PC-9 (cell line): ENCODE measurements at regions not wholly inside any gene's neighbourhood (a gene's known extent, or its start where the extent isn't known, plus 50 kb on each side); places are given as distances from the start of the nearest gene placed in this dataset.

Experiments
- BruUV-seq: library from RNA; stranded (reverse); fragments of 400-500 nt; replicated peaks from 2 replicates; lab custom pipeline; 2021; lab: Mats Ljungman, UMichigan
- CTCF ChIA-PET: fragments of 300-600 bp; sonication (Branson Sonifier 250); formaldehyde crosslinking; loops from one replicate; lab custom pipeline; 2022; ENCODE audit warnings: antibody characterized with exemption; lab: Charles Lee
- POLR2A ChIA-PET: fragments of 300-600 bp; sonication (Branson Sonifier 250); formaldehyde crosslinking; loops from one replicate; lab custom pipeline; 2022; ENCODE audit warnings: antibody characterized with exemption; ENCODE audit not compliant: unreplicated experiment; lab: Charles Lee
- DNase-seq, 2 experiments: peaks; one replicate each; pipeline versions ENCODE4 v3.0.0 to v3.0.0-alpha.2; 2015 to 2022; ENCODE audit warnings: mixed read lengths in 1 of 2
- H2AFZ ChIP-seq: fragments of 200-600 bp; sonication (generic); 2 replicates; pipeline ENCODE4 v1.8.1; 2017; ENCODE audit warnings: antibody characterized with exemption
- H3F3A ChIP-seq: fragments of 200-600 bp; sonication (generic); 2 replicates; pipeline ENCODE4 v1.8.1; 2017; ENCODE audit warnings: antibody characterized with exemption, mild to moderate bottlenecking, low read depth; ENCODE audit not compliant: insufficient read depth
- H3K27ac ChIP-seq: fragments of 200-600 bp; sonication (generic); 2 replicates; pipeline ENCODE4 v1.6.1; 2016; ENCODE audit warnings: mixed run types
- H3K27me3 ChIP-seq: fragments of 200-600 bp; sonication (generic); 2 replicates; pipeline ENCODE4 v1.6.1; 2016; ENCODE audit warnings: low read depth, mixed run types; ENCODE audit not compliant: insufficient read depth
- H3K36me3 ChIP-seq: fragments of 200-600 bp; sonication (generic); 2 replicates; pipeline ENCODE4 v1.6.1; 2016; ENCODE audit warnings: low read depth, mixed run types
- H3K4me1 ChIP-seq: fragments of 200-600 bp; sonication (generic); replicated peaks from 2 replicates; pipeline ENCODE4 v1.6.1; 2016; ENCODE audit warnings: mixed run types; ENCODE audit not compliant: insufficient read depth
- H3K4me2 ChIP-seq: fragments of 200-600 bp; sonication (generic); 2 replicates; pipeline ENCODE4 v1.6.1; 2017; ENCODE audit warnings: mixed run types
- H3K4me3 ChIP-seq: fragments of 200-600 bp; sonication (generic); 2 replicates; pipeline ENCODE4 v1.6.1; 2016; ENCODE audit warnings: mixed run types
- H3K79me2 ChIP-seq: fragments of 200-600 bp; sonication (generic); 2 replicates; pipeline ENCODE4 v1.6.1; 2017; ENCODE audit warnings: low read depth, mixed run types
- H3K9me2 ChIP-seq: fragments of 200-600 bp; sonication (generic); 2 replicates; pipeline ENCODE4 v1.8.1; 2017; ENCODE audit warnings: mild to moderate bottlenecking; ENCODE audit not compliant: insufficient read depth
- H3K9me3 ChIP-seq: fragments of 200-600 bp; sonication (generic); 2 replicates; pipeline ENCODE4 v1.8.1; 2016; ENCODE audit warnings: low read depth; ENCODE audit not compliant: insufficient read depth
- H4K20me1 ChIP-seq: fragments of 200-600 bp; sonication (generic); 2 replicates; pipeline ENCODE4 v1.8.1; 2017; ENCODE audit not compliant: insufficient read depth
- CTCF ChIP-seq: fragments of 200-600 bp; sonication (generic); conservative IDR thresholded peaks from 2 replicates; pipeline ENCODE4 v1.6.1; 2017; ENCODE audit warnings: mixed run types, antibody characterized with exemption, mild to moderate bottlenecking, moderate library complexity
- EZH2 ChIP-seq: fragments of 200-600 bp; sonication (generic); IDR thresholded peaks from 2 replicates; pipeline ENCODE4 v1.8.0; 2017; ENCODE audit warnings: antibody characterized with exemption, low read depth
- intact Hi-C: fragments of 100-400 bp; cut with micrococcal nuclease; formaldehyde crosslinking; loops from one replicate; pipeline ENCODE4 v1.10.0; 2022; ENCODE audit not compliant: unreplicated experiment

- H3F3A ChIP-seq = no peaks in the 10 kb centered on the region
- TF ChIP-seq EZH2 = no peak
- TF ChIP-seq CTCF = no peak
- H3K27ac ChIP-seq = no peak overlapping the region
- H3K79me2 ChIP-seq = no peaks in the 10 kb centered on the region
- no peaks in the 10 kb centered on the region for H3K9me3 ChIP-seq
- no peaks in the 10 kb centered on the region for H3K36me3 ChIP-seq
- H2AFZ ChIP-seq = no peak overlapping the region
- no peaks in the 10 kb centered on the region for H4K20me1 ChIP-seq
- H3K9me2 ChIP-seq = no peaks in the 10 kb centered on the region
- BruUV-seq = no TSS peak
- no peak overlapping the region for H3K4me3 ChIP-seq
- H3K4me1 ChIP-seq = 0 out of 2 replicates have a peak, but pooled peaks cover 8% of the 10 kb centered on the region
- intact Hi-C loops = no loop called here
- POLR2A ChIA-PET = no interaction called here
- no peak overlapping the region for H3K4me2 ChIP-seq
- no peaks in the 10 kb centered on the region for H3K27me3 ChIP-seq
- CTCF ChIA-PET = no interaction called here
- no peak for DNase-seq
These were observed 390.3 kb downstream of the GRIN2B start for GRCh38 chr12:13591059-13591458.

GRCh38 chr12:13588574-13588973, 392.0 kb downstream of the EMP1 start:
- Histone ChIP-seq H3K4me1 (0 out of 2 replicates have a peak, but pooled peaks cover 8% of the 10 kb centered on the region), H3F3A (no peaks in the 10 kb centered on the region), H3K9me2 (no peaks in the 10 kb centered on the region), H2AFZ (no peak overlapping the region), H3K79me2 (no peaks in the 10 kb centered on the region), H3K27me3 (no peaks in the 10 kb centered on the region), H3K4me2 (no peak overlapping the region), H3K36me3 (no peaks in the 10 kb centered on the region), H4K20me1 (no peaks in the 10 kb centered on the region), H3K4me3 (no peak overlapping the region), H3K27ac (no peak overlapping the region), H3K9me3 (no peaks in the 10 kb centered on the region)
- TF ChIP-seq CTCF (no peak), EZH2 (no peak)
- no peak for DNase-seq
- ChIA-PET CTCF (no interaction called here), POLR2A (no interaction called here)
- no TSS peak for BruUV-seq
- intact Hi-C loops = no loop called here

DNA sequence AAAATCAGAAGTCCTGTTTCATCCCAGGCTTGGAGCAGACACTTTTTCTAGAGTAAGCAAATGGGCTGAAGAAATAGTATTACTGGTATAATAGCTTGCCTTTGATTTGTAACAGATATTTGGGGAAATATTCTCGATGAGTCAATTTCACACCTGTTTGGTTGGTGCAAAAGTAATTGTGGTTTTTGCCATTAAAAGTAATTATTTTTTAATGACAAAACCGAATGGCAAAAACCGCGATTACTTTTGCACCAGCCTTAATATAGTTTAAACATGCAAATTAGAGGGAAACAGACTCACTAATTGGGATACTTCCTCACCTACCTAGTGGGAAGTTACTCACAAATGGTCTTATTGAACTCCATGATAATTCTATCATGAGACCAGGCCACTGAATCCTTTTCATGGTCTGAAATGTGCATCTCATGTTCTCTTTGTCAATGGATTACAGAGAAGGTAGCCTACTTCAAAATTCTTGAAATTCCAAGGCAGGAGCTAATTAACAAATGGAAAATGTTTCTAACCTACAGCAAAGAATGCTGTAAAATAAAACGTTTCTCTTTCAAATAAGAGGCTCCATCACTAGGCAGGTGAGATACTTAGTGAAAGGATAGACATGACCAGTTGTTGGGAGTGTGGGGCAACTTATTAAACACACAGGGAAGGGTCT, 391.3 kb downstream of the EMP1 start:
- H4K20me1 ChIP-seq = no peaks in the 10 kb centered on the region
- H3K4me1 ChIP-seq = 0 out of 2 replicates have a peak, but pooled peaks cover 8% of the 10 kb centered on the region
- no peak overlapping the region for H2AFZ ChIP-seq
- no peak for DNase-seq
- no peak overlapping the region for H3K27ac ChIP-seq
- intact Hi-C loops = no loop called here
- CTCF ChIA-PET = interaction anchor here (0.7 kb wide), 1 partner anchor 46 kb away, joined by 3 read pairs; no protein-coding TSS in a partner anchor
- TF ChIP-seq EZH2 = no peak
- no peak for TF ChIP-seq CTCF
- no peaks in the 10 kb centered on the region for H3K9me3 ChIP-seq
- H3F3A ChIP-seq = no peaks in the 10 kb centered on the region
- no TSS peak for BruUV-seq
- POLR2A ChIA-PET = no interaction called here
- no peaks in the 10 kb centered on the region for H3K36me3 ChIP-seq
- no peaks in the 10 kb centered on the region for H3K9me2 ChIP-seq
- H3K4me2 ChIP-seq = no peak overlapping the region
- H3K27me3 ChIP-seq = no peaks in the 10 kb centered on the region
- H3K4me3 ChIP-seq = no peak overlapping the region
- H3K79me2 ChIP-seq = no peaks in the 10 kb centered on the region
